NB4 (cell line): ENCODE measurements at regions not wholly inside any gene's neighbourhood (a gene's known extent, or its start where the extent isn't known, plus 50 kb on each side); places are given as distances from the start of the nearest gene placed in this dataset.

Source experiments
- CTCF ChIP-seq: IDR thresholded peaks from one replicate; pipeline ENCODE4 v1.5.1; 2012; ENCODE audit warnings: low read depth, low read length
- MYC ChIP-seq: IDR thresholded peaks from 2 replicates; pipeline ENCODE4 v1.6.1; 2011; ENCODE audit warnings: low read depth, low read length
- POLR2A ChIP-seq: IDR thresholded peaks from 2 replicates; pipeline ENCODE4 v1.6.1; 2011; ENCODE audit warnings: mild to moderate bottlenecking; ENCODE audit not compliant: insufficient read length; ENCODE audit errors: extremely low read depth

- TF ChIP-seq CTCF (no peak), POLR2A (no peak), MYC (no peak)
These were observed 296.1 kb upstream of the SOX9 start for GRCh38 chr17:71824671-71825070.
